HUDEP-2 (cell line): ENCODE measurements at regions not wholly inside any gene's neighbourhood (a gene's known extent, or its start where the extent isn't known, plus 50 kb on each side); places are given as distances from the start of the nearest gene placed in this dataset.

Experiments
- DNase-seq, 76 experiments: peaks; one replicate each; lab custom pipeline; 2025; ENCODE audit not compliant: unreplicated experiment in 76 of 76; lab: John Stamatoyannopoulos, UW

DNA sequence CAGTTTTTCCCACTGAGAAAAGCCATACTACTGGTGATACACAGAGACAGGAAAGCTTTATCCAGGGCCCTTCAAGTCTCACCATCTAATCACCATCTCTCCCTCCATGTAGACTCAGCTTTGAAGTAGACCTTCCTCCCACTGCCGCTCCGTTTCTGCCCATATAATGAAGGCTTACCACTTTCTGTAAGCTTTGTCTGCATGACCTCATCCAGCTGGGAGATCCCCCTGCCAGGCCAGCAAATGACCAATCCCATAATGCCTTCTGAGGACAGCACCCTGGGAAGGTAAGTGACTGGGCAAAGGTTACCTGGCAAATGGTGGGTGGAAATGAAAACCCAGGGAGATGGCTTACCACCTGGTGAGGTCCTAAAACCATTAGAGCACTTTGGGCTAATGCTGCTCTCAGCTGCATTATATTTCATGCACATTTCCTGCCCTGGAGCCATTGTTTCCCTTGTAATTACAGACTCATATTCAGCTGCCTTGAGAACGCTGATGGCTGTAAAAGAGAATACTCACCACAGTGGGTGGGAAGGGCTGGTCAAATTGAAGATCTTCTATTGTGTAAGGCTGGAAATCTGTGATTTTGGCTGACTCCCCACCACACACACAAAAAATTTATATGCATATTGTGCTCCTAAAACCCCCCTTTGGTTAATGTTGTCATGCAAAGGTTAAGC is 350.7 kb upstream of the SYT4 start:
- no peak for DNase-seq

DNA sequence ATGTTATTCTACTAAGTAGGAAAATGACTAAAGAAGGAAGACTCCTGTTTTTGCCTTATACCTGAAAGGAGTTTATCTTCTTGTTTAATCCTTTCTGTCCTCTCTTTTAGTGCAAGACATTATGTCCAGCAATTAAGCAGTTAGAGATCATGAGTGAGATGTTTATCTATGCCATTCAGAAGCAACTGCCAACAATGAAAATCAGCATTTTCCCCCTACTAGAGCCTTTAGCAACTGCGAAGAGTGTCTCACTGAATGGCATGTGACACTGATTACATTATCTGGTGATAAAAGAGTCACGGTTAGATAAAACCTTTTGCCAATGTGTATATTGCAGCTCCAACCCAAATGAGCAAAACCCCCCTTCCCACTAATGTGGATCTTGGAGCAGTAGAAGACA is 357.7 kb upstream of the SYT4 start:
- peak in 1 of 76 experiments; percentile 22 for DNase-seq

DNA sequence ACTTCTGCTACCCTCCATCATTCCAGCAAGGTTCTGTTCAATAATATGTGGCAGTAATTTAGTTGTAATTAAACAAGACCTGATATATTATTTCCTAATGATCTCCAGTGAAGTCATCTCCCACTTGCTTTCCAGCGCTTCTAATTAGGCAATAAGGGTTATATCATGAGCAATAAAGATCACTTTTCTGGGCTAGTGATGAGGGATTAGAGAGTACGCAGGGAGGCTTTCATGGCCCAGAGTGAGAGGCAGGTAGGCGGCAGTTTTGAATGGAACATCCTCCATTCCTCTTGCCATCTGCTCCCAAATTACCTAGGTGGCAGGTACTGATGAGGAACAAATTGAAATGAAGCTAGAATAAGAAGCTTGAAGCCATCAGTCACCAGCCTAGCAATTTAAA is 358.1 kb upstream of the SYT4 start:
- no peak for DNase-seq

DNA sequence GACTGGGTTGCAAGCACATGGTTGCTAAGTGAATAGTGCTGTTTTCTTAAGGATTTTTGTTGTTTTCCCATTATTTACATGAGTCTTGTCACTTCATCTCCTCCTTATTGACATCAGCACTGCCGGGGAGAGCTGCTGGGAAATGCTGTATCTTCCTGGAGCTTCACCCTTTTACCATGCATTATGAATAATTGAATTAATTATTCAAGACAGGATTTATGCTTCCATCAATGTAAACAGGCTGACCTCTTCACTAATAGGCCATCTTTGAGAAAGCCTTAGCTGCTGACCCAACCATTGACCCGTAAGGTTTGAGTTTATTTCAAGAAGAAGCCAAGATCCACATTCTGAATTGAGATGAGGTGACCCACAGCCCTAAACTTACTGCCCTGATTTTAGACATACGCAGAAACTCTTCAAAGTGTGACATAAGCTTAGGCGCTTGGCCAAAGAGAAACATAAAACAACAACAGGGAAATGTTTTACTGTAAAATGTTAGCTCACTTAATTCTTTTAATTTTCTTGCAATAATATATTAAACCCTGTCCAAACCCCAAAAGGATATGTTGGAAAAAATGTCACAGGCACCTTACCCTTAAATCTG is 365.5 kb upstream of the SYT4 start:
- no peak for DNase-seq

DNA sequence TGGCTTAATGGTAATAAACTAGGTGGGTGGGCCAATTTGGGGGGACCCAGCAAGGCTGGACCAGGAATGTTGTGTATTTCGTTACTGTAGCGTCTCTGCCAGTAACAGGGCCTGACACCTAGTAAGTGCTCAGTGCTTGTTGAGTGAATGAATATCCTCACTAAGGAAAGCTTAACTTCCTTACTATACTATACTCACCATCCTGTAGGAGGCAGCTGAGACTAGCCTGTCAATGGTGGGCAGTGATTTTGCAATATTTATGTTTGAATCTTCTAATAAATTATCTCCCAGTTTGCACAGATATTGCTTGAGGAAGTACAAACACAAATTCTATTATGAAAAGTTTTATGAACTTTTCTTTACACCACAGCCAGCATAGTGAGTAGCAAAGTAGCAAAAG is 370.7 kb upstream of the SYT4 start:
- no peak for DNase-seq

DNA sequence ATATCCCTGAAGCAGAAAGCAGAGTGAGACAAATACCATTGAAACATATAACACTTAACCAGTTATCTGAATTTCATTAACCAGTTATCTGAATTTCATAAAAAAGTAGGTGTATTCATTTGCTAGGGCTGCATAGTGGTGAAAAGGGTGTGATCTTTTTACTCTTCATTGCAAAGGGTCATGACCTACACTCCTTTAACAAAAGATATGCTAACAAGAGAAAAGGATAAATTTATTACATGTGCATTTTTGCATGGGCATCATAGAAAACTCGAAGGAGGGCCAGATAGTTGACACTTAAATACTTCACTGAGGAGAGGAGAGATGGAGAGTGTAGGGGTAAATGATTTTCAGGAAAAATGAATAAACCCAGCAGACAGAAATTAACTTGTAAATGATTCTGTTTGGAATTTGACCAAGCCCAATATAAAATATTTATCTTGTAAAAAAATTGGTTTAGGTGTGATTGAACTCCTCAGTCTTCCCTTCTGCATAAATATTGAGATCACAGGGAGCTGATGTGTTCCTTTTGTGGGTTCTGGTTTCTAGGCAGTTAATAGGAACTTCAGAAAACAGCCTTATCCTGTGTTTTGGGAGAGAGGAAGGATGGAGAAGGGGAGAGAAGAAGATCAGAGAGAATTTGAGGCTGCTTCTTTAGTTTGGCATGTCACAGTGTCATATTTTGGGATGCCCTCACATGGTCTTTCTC is 372.5 kb upstream of the SYT4 start:
- no peak for DNase-seq

DNA sequence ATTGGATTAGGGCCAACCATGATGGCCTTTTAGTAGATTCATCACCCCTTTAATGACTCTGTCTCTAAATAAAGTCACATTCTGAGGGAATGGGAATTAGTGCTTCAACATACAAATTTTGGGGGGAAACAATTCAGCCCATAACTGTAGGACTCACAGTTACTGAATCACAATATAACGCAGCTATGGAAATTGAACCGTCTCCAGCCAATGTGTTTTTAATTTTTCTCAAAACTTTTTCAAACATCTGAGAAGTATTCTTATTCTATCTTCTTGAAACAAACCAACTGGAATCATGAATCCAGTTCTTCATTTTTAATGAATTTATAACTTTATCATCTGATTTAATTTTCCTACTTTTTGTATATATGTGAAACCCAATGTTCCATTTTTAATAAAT is 373.1 kb upstream of the SYT4 start:
- DNase-seq, result no peak

DNA sequence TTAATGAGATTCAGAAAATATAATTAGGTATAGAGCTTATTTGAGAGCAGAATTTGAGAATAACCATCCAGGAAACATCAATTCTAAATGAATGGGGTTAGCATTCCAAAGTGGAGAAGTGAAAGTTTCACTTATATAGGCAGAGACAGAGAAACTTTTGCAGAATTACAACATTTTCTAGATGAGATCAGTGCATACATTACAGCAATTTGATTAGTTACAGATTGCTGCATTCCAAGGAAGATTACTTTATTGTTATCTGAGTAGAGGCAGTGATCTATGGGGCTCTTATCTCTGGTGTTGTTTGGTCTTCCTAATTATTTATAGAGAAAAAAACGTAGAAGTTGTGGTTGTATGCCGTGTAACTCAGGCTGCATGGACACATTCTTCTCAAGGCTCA is 373.8 kb upstream of the SYT4 start:
- DNase-seq, result no peak

DNA sequence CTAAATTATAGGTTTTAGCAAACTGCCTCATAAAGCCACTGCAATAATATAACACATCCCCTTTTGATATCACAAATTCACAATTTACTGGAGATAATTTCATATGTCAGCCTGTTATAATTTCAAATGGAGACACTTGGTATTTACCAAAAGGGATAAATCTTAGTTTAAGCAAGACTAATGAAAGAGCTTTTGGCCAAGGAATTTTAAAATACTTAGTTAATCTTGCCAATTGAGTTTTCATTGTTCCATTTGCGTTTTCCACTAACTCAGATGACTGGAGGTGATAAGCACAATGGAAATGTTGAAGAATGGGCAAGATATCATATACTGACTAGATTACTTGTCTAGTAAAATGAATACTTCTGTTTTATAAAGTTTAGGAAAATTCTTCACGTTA is 379.3 kb upstream of the SYT4 start:
- DNase-seq, result no peak

DNA sequence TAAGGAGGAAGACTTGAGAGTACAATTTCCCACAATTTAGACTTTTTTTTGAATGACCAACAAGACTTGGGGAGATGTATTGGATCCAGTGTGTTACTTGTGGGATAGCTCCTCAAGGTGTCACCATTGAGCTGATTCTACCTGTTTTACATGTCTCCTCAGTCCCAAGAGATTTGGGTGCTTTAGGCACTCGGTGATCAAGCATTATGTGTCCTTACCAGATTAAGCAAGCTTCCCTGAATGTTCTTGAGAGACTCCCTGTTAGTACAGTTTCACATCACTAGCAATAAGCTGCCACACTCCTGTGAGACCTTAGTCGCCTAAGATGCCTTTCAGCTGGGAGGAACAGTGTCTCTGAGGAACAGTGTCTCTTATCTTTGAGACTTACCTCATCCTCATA is 384.3 kb upstream of the SYT4 start:
- DNase-seq, result peak in 4 of 76 experiments; percentile 7 to 35 (median 14)

DNA sequence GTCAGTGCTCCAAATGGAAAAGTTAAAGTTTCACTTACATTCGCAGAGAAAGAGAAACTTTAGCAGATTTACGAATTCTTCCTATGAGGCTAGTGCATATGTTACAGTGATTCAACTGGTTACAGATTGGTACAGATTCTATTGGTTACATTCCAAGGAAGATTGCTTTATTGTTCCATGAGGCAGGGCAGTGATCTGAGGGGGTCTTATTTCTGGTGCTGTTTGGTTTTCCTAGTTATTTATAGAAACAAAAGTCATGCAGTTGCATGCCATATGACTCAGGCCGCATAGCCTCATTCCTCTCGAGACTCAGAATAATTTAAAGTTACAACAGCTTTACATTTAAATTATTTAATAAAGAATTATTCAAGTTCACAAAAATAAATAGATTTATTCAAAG is 385.4 kb upstream of the SYT4 start:
- DNase-seq, result no peak

DNA sequence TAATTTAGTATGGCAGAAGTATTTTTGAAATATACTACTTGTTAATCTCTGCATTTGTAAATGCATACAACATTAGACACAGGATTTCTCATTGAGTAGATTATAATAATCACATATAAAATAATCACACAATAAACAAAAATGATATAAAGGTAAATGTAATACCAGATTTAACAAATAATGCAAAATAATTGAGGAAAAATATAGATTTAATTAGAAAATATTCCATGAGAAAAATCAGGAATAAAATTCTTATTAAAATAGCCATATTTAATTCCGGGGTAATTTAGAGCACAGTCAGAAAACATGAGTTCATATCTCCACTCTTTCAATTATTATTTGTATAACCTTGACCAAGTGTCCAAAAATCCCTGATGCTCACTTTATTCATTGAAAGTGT is 385.9 kb upstream of the SYT4 start:
- no peak for DNase-seq

DNA sequence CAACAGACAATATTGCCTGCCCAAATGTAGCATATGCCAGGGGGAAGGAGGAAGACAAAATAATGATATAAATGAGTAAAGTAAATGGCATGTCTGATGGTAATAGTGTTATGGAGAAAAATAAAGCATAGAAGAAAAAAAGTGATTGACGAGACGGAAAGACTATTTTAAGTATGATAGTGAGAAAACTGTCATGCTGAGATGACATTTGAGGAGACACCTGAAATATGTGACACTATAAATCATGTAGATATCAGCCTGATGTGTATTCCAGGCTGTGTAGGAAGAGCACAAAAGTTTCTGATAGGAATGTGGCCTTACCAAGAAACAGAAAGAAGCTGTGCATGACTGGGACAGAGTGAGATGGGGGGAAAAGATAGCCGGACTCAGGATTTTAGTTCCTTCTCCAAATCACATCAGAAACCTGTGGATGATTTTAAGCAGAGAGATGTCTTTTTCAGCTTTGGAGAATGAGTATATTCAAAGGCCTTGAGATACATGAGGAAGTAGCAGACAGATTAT is 387.3 kb upstream of the SYT4 start:
- no peak for DNase-seq

DNA sequence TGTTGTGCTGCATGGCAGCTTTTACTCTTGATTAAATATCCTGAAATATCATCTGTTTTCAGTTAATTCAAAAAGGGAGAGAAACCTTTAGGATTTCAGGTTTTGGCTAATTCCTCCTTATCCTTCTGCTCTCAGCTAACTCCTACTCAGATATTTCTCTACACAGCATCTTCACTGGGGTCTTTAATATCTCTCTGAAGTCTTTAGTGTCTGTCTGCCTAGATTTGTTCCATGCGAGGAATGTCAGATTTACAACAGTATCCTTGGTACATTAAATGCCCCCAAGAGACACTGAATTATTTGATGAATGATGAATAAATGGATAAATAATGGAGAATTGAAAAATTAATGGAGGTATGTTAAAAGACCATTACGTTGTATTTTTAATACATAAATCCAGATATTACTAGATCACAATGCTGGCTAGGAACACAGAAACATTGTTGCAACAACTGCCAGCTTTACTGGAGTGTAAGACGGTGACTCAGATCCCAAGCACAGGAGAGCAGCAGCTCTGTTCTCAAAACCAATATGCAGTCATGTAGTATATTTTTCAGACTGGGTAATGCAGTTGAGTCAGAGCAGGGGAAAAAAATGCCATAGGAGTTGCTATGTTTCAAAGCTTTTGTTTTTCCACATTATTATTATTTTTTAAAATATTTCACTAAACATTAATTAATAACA is 388.0 kb upstream of the SYT4 start:
- no peak for DNase-seq

DNA sequence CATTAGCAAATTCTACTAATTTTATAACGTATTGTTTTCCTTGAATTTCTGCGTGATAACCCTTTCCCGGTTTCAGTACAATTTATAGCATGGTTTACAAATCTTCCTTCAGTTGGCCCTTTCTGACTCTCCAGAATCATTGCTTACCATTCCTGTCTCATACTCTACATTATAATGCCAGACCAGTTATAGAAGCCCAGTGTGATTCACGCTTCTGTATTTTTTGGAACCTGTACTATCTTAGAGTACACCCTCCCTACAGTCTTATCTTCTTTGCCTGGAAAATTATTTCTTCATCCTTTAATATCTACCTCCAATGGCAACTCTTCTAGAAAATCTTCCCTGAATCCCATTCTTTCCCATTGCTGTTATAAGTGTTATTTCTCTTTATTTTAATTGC is 391.6 kb upstream of the SYT4 start:
- DNase-seq, result no peak

DNA sequence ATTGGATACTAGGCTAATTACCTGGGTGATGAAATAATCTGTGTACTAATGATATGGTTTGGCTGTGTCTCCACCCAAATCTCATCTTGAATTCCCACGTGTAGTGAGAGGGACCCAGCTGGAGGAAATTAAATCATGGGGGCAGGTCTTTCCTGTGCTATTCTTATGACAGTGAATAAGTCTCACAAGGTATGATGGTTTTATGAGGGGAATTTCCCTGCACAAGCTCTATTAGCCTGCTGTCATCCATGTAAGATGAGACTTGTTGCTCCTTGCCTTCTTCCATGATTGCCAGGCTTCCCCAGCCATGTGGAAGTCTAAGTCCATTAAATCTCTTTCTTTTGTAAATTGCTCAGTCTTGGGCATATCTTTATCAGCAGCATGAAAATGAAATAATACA is 394.1 kb upstream of the SYT4 start:
- DNase-seq, result no peak

DNA sequence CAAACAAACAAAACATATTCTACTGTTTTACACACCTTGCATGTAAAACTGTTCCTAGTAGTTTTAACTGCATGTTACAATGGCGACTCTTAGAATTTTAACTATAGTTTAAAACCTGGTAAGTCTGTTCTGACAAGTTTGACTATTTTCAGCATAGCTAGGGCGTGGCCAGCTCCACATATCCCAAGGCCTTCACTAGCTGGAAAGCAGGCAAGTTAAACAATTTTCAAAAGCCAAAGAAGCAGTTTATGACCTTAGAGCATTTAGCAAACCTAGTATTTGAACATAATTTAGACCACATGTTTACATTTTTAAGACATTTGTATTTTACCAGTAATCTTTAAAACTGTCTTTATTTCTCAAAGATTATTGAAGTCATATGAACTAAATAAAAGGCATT is 402.8 kb upstream of the SYT4 start:
- DNase-seq, result no peak

DNA sequence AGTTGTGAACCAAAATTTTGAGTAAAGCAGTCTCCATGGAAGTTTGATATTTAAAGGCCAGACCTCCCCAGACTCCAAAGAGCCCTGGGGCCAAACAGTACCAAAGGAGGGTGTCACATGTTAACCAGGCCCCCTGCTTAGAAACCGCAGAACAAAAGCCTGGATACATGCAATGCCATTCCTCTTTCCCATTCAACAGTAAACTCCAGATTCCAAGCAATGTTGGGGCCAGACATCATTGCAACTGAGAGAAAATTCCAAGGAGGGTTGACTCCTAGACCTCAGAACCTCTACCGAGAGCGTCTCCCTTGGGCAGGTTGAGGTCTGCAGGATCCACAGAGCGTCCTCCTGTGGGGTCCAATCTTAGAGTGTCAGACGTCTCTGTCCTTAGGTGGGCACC is 404.4 kb upstream of the SYT4 start:
- no peak for DNase-seq

DNA sequence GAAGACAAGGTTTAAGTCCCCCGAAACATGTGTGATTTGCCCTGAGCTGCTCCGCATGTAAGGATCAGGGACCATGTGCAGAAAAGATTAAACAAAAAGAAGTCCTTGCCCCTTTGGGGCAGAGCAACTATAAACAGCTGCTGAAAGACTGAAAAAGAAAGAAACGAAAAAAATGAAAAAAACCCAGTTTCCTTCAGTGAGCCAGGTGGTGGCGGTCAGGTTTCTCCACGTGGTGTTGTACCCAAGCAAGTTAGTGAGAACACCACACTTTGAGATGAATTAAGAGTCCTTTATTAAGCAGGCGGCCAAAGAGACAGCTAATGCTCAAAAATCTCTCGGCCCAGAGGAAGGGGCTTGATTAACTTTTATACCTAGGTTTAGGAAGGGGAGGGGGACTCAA is 404.9 kb upstream of the SYT4 start:
- no peak for DNase-seq

DNA sequence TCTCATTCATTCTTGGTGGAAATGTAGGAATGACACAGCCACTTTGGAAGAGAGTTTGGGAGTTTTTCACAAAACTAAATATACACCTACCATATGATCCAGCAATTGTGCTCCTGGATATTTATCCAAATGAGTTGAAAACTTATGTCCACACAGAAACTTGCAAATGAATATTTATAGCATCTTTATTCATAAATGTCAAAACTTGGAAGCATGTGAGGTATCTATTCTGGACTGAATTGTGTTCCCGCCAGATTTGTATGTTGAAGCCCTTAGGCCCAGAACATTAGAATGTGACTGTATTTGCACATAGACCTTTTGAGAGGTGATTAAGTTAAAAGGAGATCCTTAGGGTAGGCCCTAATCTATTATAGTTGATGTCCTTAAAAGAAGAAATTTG is 409.4 kb upstream of the SYT4 start:
- DNase-seq, result no peak

DNA sequence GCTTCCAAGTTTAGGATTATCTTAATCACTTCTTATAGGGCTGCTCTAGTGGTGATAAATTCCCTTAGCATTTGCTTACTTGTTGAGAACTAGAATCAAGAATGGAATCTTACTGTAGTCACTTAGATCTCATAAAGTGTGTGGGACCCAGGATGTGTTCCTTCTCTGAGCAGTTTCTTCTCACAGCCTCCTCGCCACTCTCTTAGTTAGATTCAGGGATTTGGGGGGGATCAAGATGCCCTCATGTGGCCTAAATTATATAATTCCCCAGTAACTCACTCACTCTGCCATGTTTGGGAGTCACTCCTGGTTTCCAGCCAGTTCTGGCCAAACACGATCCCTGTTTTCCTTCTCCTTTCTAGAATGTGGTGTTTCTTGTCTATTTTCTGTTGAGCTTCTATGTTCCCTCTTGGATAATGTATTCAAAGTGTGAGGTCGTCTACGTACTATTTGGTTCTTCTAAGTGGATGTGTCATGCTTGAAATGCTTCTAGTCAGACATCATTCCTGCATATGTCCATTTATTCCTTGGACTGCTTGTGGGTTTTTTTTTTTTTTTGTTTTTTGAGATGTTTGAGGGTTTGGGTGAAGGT is 414.9 kb upstream of the SYT4 start:
- DNase-seq, result no peak
